ENCODE measurements at regions not wholly inside any gene's neighbourhood (a gene's known extent, or its start where the extent isn't known, plus 50 kb on each side); places are given as distances from the start of the nearest gene placed in this dataset.
A peak's percentile ranks its signal among the peaks of the same experiment; 100 is the strongest.

DNA sequence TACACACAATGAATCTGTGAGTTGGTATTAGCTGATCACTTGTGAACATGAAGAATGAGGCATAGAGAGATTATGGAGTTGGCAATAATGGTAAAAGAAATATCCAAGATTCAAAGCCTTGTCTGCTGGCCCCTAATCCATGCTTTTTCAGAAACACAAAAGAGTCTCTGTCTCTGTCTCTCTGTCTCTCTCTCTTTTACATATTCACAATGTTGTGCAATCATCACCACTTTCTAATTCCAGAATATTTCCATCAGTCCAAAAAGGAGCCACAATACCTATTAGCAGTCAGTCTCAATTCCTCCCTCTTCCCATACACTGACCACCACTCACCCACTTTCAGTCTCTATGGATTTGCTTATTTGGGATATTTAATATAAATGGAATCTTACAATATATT lies 370.1 kb upstream of the CDH8 start:
- DNase-seq (ENCODE audit: low read depth): no peak

DNA sequence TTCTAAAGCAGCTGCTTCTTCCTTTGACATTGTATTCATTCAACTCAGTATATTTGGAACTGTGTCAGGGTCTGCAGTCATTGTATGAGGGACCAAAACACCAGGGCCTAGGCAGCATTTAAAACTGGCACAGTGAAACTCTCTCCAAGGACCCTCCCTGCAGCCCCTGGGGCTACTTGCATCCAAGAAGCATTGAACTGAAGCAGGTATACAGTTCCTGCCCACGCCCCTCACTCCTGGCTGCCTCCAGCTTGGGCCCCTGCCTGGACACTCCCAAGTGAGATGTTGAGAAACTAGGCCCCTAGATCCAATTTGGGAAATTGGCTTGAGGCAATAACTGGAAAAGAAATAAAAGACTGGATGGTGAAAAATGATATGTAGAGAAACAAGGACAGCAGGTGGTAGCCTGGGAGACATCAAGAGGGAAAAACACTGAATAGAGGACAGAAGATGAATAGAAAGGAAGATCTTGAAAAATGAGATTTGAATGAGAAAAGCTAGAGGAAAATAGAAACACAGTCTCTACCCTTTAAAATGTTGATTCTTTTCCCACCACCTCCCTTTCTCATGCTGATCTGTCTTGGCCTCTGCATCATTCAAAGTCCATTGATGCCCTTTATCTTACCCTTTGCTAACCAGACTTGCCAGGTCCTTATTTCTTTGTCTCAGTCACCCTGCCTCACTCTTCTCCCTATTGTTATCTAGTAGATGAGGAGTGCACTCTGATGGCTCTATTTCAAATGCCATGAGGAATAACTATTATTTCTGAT lies 368.8 kb upstream of the CDH8 start:
- DNase-seq (ENCODE audit: low read depth): no peak

- no peak for DNase-seq (ENCODE audit: low read depth)
Measured at GRCh38 chr16:62392698-62393097, 356.5 kb upstream of the CDH8 start.

DNA sequence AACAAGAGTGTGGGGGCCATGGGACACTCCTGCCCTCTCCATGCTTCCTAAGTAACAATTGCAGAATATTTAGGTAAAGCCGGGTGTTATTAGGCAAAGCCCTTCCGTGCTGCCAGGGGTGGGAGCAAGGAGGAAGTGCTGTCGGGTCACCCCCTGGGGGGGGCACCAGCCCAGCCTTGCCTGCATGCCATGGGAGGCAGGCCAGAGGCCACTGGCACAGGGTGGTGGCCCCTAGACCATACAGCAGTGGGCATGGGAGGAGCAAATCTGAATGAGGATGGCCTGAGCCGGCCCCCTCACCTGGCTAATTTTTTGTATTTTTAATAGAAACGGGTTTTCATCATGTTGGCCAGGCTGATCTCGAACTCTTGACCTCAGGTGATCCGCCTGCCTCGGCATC lies 355.7 kb upstream of the CDH8 start:
- no peak for DNase-seq (ENCODE audit: low read depth)

DNA sequence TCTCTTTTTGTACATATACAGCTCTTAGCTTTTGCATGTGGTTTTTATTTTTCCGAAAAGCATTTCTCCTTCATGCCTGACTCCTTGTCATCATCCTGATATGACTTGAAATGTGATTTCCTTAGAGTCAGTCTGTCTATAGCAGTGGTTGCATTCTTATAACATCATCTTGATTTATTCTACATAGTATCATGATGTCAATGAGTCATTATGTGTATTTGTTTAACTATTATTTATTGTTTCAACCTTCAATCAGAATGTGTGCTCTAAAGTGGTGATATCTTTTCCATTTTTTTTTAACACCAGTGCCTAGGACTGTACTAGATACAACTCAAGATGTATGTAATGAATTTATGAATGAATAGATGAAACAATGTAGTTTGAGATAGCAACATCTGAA lies 354.9 kb upstream of the CDH8 start:
- DNase-seq (ENCODE audit: low read depth): no peak

DNA sequence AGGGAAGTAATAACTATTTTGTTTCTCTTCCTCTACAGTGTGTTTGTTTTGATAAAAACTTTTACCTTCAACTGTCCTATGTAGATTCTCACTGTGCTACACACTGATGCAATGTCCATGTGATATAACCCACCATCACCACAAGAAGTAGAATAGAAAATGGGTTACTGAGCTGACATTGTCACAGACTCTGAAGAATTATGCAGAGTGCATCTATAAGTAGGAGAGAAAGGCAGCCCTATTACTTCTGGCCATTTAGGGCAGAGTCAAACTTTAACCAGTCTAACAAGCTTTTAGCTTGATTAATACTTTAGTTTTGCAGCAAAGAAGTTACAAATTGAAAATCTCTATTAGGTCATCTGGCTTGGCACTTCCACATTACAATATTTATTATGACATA lies 354.0 kb upstream of the CDH8 start:
- no peak for DNase-seq (ENCODE audit: low read depth)

DNA sequence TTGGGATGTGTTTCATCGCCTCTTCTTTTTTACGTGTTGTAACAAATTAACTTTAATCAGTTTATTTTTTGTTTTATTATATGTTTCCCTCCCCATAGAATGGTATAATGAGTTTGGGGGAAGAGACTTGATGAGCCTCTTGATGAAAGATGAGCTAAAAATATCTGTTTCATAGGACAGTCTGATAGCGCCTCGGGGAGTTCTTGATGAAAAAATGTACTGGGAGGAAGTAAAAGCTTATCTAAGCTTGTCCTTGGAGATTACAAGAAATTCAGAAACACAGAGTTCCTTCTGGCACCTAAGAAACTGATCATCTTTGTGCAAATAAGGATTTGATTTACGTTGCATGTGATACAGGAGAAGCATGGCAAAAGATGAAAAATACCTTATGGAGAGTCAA lies 350.2 kb upstream of the CDH8 start:
- DNase-seq (ENCODE audit: low read depth): no peak

DNA sequence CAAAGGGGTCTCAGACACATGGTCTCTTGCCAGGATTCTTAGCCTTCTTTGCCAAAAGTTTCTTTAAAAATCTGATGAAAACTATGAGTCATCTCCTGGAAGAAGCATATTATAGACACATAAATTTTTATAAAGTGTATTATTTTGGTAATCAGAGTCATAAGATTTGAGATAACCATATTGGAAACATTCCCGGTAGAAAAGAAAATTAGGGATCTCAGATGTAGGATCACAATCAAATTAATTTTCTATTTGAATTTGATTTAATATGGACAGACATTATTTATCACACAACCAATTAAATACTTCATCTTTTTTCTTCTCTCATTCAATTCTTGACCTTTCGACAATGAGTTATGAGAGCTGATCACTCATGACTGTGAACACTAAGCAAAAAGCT lies 347.7 kb upstream of the CDH8 start:
- no peak for DNase-seq (ENCODE audit: low read depth)

- DNase-seq (ENCODE audit: low read depth): no peak
Measured at GRCh38 chr16:62370445-62370844, 334.2 kb upstream of the CDH8 start.

- no peak for DNase-seq (ENCODE audit: low read depth)
Measured at GRCh38 chr16:62363501-62363900, 327.3 kb upstream of the CDH8 start.

DNA sequence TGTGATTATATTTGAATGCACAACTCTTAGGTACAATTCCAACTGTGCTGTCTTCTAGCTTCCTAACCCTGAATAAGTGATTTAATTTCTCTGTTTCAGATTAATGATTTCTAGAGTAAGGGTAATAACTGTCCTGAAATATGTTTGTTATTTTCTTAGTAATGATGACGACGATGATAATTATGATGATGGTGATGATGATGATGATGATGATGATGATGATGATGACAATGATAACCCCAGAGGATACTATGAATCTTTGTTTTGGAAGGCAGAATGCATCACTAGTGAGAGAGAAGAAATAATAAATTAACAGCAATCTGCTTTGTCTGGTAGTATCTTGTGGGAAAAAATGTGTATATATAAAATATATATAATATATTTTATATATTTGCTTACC lies 317.1 kb upstream of the CDH8 start:
- no peak for DNase-seq (ENCODE audit: low read depth)

- no peak for DNase-seq (ENCODE audit: low read depth)
Measured at GRCh38 chr16:62342216-62342615, 306.0 kb upstream of the CDH8 start.

- DNase-seq (ENCODE audit: low read depth): no peak
Measured at GRCh38 chr16:62335356-62335755, 299.1 kb upstream of the CDH8 start.

- no peak for DNase-seq (ENCODE audit: low read depth)
Measured at GRCh38 chr16:62321606-62322005, 285.4 kb upstream of the CDH8 start.

DNA sequence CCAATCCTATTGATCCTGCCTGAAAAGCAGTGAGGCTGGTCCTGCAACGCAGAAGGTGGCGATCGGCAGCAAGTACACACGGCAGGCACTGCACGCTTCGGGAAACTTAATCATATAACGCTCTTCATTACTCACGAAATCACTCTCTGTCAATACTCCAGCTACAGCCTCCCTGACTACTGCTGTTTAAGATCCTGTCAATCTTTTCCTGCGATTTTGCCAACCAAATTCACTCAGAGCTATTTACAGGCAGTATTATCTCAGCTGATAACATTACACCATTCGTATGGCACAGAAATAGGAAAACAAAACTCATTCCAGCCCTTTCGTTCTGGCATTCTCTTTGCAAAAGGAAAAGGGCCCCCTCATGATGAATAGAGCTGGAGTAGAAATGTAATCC lies 262.4 kb upstream of the CDH8 start:
- DNase-seq (ENCODE audit: low read depth): no peak

DNA sequence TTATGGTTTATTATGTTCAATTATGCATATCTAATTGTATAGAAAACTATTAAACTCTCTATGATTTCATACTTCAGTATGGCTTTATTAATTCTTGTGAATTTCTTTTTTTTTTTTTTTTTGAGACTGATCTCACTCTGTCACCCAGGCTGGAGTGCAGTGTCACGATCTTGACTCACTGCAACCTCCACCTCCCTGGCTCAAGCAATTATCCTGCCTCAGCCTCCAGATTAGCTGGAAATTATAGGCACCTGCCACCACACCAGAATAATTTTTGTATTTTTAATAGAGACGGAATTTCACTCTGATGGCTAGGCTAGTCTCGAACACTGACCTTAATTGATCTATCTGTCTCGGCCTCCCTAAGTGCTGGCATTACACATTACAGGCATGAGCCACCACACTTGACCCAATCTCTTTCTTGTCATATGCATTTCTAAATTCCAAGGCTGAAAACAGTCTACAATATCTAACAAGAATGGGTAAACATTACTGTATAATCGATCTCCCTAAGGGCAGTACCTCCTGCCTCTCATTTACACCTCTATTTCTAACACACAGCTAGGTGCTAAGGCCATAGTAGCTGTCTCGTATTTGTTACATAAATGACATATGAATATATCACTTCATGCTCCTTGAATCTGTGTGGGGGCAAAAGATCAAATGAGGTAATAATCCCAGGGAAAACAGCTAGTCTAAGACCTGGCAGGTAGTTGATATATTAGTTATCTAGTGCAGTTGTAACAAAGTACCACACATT lies 258.2 kb upstream of the CDH8 start:
- no peak for DNase-seq (ENCODE audit: low read depth)

GRCh38 chr16:62288990-62289629 lies 252.9 kb upstream of the CDH8 start:
- no peak for DNase-seq (ENCODE audit: low read depth)

DNA sequence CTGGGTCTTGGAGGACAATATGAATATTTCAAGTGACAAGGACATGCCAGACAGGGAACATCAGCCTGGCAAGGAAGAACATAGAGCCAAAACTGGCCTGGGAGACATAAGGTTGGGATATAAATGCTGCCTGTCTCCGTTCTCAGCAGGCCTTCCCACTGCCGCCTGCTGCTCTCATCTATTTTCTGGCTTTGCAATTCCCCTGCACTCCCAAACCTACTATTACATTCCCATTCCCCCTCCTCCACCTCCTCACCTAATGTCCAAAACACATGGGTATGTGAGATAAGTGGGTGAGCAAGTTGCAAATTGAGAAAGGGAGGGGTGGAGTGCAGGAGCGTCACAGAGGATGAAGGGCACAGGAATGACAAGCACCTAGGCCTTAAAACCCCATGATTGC lies 244.3 kb upstream of the CDH8 start:
- no peak for DNase-seq (ENCODE audit: low read depth)

GRCh38 chr16:62277942-62278341 lies 241.7 kb upstream of the CDH8 start:
- no peak for DNase-seq (ENCODE audit: low read depth)

DNA sequence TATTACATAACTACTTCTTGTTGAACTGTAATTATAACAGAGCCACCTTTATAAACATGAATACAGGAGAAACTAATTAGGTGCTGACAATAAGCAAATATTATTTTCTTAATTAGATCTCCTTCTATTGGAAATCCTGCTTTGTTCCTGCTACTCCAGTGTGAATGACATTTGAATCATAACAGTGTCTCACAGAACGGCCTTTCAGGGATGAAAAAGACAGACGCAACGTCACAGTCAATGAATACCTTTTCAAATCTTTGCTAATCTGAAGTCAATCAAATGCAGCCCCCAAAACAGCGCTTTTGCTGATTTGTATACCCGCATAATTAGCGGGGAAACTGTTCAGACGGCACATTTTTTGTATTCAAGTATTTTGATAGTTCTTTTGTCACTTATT lies 240.4 kb upstream of the CDH8 start:
- no peak for DNase-seq (ENCODE audit: low read depth)

DNA sequence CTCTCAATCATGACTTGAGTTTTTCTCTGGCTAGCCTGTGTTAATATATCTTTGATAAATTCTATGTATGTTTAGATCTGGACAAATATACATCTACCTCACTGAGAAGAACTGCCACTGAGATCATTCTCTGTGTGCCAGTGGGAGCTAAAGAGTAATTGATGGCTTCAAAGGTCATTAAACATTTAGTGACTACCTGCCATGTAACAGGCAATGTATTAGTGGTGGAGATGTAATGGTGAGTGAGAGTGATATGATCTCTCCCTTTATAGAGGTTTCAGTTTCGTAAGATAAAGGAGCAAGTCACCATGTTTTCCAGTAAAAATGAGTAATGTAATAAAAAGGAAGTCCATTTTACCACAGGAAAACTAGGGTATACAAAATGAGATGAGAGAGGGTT lies 235.8 kb upstream of the CDH8 start:
- no peak for DNase-seq (ENCODE audit: low read depth)

- no peak for DNase-seq (ENCODE audit: low read depth)
Measured at GRCh38 chr16:62261760-62262159, 225.5 kb upstream of the CDH8 start.

GRCh38 chr16:62258931-62259435 lies 222.7 kb upstream of the CDH8 start:
- DNase-seq (ENCODE audit: low read depth): peak; percentile 11

All from RPMI7951 (cell line).